GM21786 (cell line): ENCODE measurements at regions not wholly inside any gene's neighbourhood (a gene's known extent, or its start where the extent isn't known, plus 50 kb on each side); places are given as distances from the start of the nearest gene placed in this dataset.
"Not testable (repeated sequence)": the region's sequence is repeated elsewhere in the genome, so short reads cannot be mapped to it uniquely, and the experiment has no call there.

Experiments
- ATAC-seq: cut with Tn5 transposase; IDR thresholded peaks from one replicate; pipeline ENCODE4 v1.9.1; 2021; ENCODE audit not compliant: unreplicated experiment

GRCh38 chr4:147096667-147097604, 151.3 kb upstream of the TTC29 start:
- no peak for ATAC-seq

- ATAC-seq = no peak
These were observed 156.0 kb upstream of the TTC29 start for GRCh38 chr4:147101678-147102077.

- no peak for ATAC-seq
These were observed 156.9 kb upstream of the TTC29 start for GRCh38 chr4:147102596-147102995.

- no peak for ATAC-seq
These were observed 157.8 kb upstream of the TTC29 start for GRCh38 chr4:147103403-147103946.

GRCh38 chr4:147104768-147105167, 159.1 kb upstream of the TTC29 start:
- no peak for ATAC-seq

GRCh38 chr4:147108409-147108808, 162.7 kb upstream of the TTC29 start:
- no peak for ATAC-seq

GRCh38 chr4:147109800-147110199, 164.1 kb upstream of the TTC29 start:
- no peak for ATAC-seq

- no peak for ATAC-seq
These were observed 165.1 kb upstream of the TTC29 start for GRCh38 chr4:147110473-147111367.

- not testable (repeated sequence) for ATAC-seq
These were observed 166.5 kb upstream of the TTC29 start for GRCh38 chr4:147112196-147112595.

GRCh38 chr4:147117431-147117830, 171.8 kb upstream of the TTC29 start:
- no peak for ATAC-seq

- peak; percentile 50 for ATAC-seq
These were observed 172.9 kb upstream of the TTC29 start for GRCh38 chr4:147118528-147118927.

GRCh38 chr4:147122685-147123084, 177.0 kb upstream of the TTC29 start:
- no peak for ATAC-seq

GRCh38 chr4:147123146-147123545, 177.5 kb upstream of the TTC29 start:
- no peak for ATAC-seq

- no peak for ATAC-seq
These were observed 183.1 kb upstream of the TTC29 start for GRCh38 chr4:147128787-147129186.

GRCh38 chr4:147129687-147130086, 184.0 kb upstream of the TTC29 start:
- ATAC-seq = no peak

- no peak for ATAC-seq
These were observed 189.0 kb upstream of the TTC29 start for GRCh38 chr4:147134536-147135210.

- no peak for ATAC-seq
These were observed 190.6 kb upstream of the TTC29 start for GRCh38 chr4:147136310-147136709.

- ATAC-seq = no peak
These were observed 191.1 kb upstream of the TTC29 start for GRCh38 chr4:147136751-147137150.

GRCh38 chr4:147137280-147137679, 191.6 kb upstream of the TTC29 start:
- no peak for ATAC-seq

- no peak for ATAC-seq
These were observed 192.5 kb upstream of the TTC29 start for GRCh38 chr4:147138171-147138570.
